K562 (cell line): ENCODE measurements at regions not wholly inside any gene's neighbourhood (a gene's known extent, or its start where the extent isn't known, plus 50 kb on each side); places are given as distances from the start of the nearest gene placed in this dataset.

Source experiments
- ATAC-seq: fragments of 200-7000 bp; cut with Tn5 transposase; 3 replicates; pipeline ENCODE4 v1.9.1; 2020; ENCODE audit warnings: moderate library complexity
- BruUV-seq: library from RNA; stranded (reverse); fragments of 400-500 nt; replicated peaks from 2 replicates; lab custom pipeline; 2021; lab: Mats Ljungman, UMichigan
- CTCF ChIA-PET: fragments of 300-600 bp; formaldehyde crosslinking; extraction: SDS; loops from one replicate; lab custom pipeline; 2021; ENCODE audit warnings: low intra/inter-chr PET ratio; lab: Yijun Ruan, JAX
- POLR2A ChIA-PET: fragments of 300-600, 350-650 bp; sonication (Branson Sonifier 250); formaldehyde crosslinking; extraction: SDS; loops from one replicate; lab custom pipeline; 2021; ENCODE audit warnings: antibody characterized with exemption, inconsistent platforms; lab: Yijun Ruan, JAX
- DNase-seq, 4 experiments: peaks; one replicate each; pipeline versions ENCODE4 v3.0.0 to v3.0.0-alpha.2; 2011 to 2018; ENCODE audit warnings: low spot score in 3 of 4, mixed read lengths in 3 of 4; ENCODE audit errors: extremely low read depth in 1 of 4
- FAIRE-seq: peaks from 2 replicates; lab custom pipeline; 2011; peaks lifted over from hg19 to GRCh38; lab: Jason Lieb, UNC
- H2AFZ ChIP-seq: 2 replicates; pipeline ENCODE4 v1.6.0; 2011; ENCODE audit warnings: low read depth, low read length, control low read depth, inconsistent platforms
- H3K27ac ChIP-seq: fragments of 200-600 bp; 3 replicates; pipeline ENCODE4 v1.8.0; 2011; ENCODE audit warnings: low read depth, mild to moderate bottlenecking, control low read depth, inconsistent platforms, low read length, moderate library complexity, mixed read lengths; ENCODE audit errors: extremely low read depth
- H3K27me3 ChIP-seq, 2 experiments: fragments of 300-600 bp in 1 of 2; 2 replicates in 1 of 2; 3 replicates in 1 of 2; pipeline versions ENCODE4 v1.6.0 to v1.8.0; 2011; ENCODE audit warnings: inconsistent platforms in 2 of 2, low read length in 2 of 2, mild to moderate bottlenecking in 1 of 2, mixed read lengths in 1 of 2, moderate library complexity in 1 of 2; ENCODE audit not compliant: control insufficient read depth in 2 of 2, insufficient read depth in 2 of 2
- H3K36me3 ChIP-seq: fragments of 300-600 bp; 3 replicates; pipeline ENCODE4 v1.8.0; 2011; ENCODE audit warnings: mild to moderate bottlenecking, low read length, inconsistent platforms; ENCODE audit not compliant: control insufficient read depth, insufficient read depth
- H3K4me1 ChIP-seq, 2 experiments: fragments of 200-600 bp in 1 of 2; replicated peaks in 1 of 2; 2 replicates in 1 of 2; 3 replicates in 1 of 2; pipeline versions ENCODE4 v1.5.1 to v1.8.0; 2011; ENCODE audit warnings: inconsistent platforms in 2 of 2, low read length in 2 of 2, mild to moderate bottlenecking in 1 of 2, mixed read lengths in 1 of 2, moderate library complexity in 1 of 2; ENCODE audit not compliant: control insufficient read depth in 2 of 2, insufficient read depth in 2 of 2
- H3K4me2 ChIP-seq: 2 replicates; pipeline ENCODE4 v1.6.1; 2011; ENCODE audit warnings: low read length, control low read depth, inconsistent platforms, mixed read lengths; ENCODE audit not compliant: insufficient read depth
- H3K4me3 ChIP-seq: fragments of 200-600 bp; sonication (generic), shearing (Covaris generic); 2 replicates; pipeline ENCODE4 v1.5.1; 2016; ENCODE audit warnings: control low read depth, inconsistent platforms
- H3K79me2 ChIP-seq: fragments of 200-600 bp; 3 replicates; pipeline ENCODE4 v1.8.0; 2011; ENCODE audit warnings: low read length, inconsistent platforms; ENCODE audit not compliant: control insufficient read depth, insufficient read depth
- H3K9ac ChIP-seq, 2 experiments: 2 replicates each; pipeline versions ENCODE4 v1.6.0 to v1.6.1; 2011; ENCODE audit warnings: low read depth in 2 of 2, low read length in 2 of 2, control low read depth in 1 of 2, inconsistent platforms in 1 of 2, mild to moderate bottlenecking in 1 of 2, mixed read lengths in 1 of 2; ENCODE audit not compliant: insufficient read depth in 1 of 2
- H3K9me1 ChIP-seq: one replicate; pipeline ENCODE4 v1.6.0; 2011; ENCODE audit warnings: inconsistent platforms, mild to moderate bottlenecking, low read length, moderate library complexity; ENCODE audit not compliant: control insufficient read depth, insufficient read depth
- H3K9me3 ChIP-seq: replicated peaks from 2 replicates; pipeline ENCODE4 v1.5.1; 2011; ENCODE audit warnings: low read depth, low read length, inconsistent platforms; ENCODE audit not compliant: control insufficient read depth, insufficient read depth
- H4K20me1 ChIP-seq: replicated peaks from 2 replicates; pipeline ENCODE4 v1.6.1; 2011; ENCODE audit warnings: low read length, inconsistent platforms, mixed read lengths; ENCODE audit not compliant: control insufficient read depth, insufficient read depth
- CBX5 ChIP-seq: IDR thresholded peaks from 2 replicates; pipeline ENCODE4 v1.6.1; 2014; ENCODE audit warnings: low read depth, borderline replicate concordance
- CCNT2 ChIP-seq: IDR thresholded peaks from 2 replicates; pipeline ENCODE4 v1.6.1; 2011; ENCODE audit warnings: borderline replicate concordance, low read depth, mild to moderate bottlenecking, moderate library complexity, mixed read lengths, low read length; ENCODE audit not compliant: insufficient read length; ENCODE audit errors: extremely low read depth
- CREM ChIP-seq: IDR thresholded peaks from 2 replicates; pipeline ENCODE4 v1.6.1; 2014; ENCODE audit warnings: antibody characterized with exemption, low read depth
- FUS ChIP-seq: fragments of 200-400 bp; formaldehyde crosslinking; optimal IDR thresholded peaks from 2 replicates; pipeline ENCODE3; 2017; ENCODE audit warnings: low read depth, low read length
- KHSRP ChIP-seq: fragments of 450-650 bp; IDR thresholded peaks from 2 replicates; pipeline ENCODE4 v1.6.1; 2017
- MECOM ChIP-seq: fragments of 250-450 bp; sonication (Bioruptor Pico); IDR thresholded peaks from 2 replicates; pipeline ENCODE4 v1.8.0; 2022; ENCODE audit warnings: inconsistent platforms
- MXI1 ChIP-seq: IDR thresholded peaks from 2 replicates; pipeline ENCODE4 v1.6.1; 2011; ENCODE audit warnings: low read depth, mild to moderate bottlenecking, improper control_type of control experiment, low read length
- PML ChIP-seq: IDR thresholded peaks from 2 replicates; pipeline ENCODE4 v1.6.1; 2012; ENCODE audit warnings: low read length, inconsistent platforms
- RB1 ChIP-seq: fragments of 450-650 bp; IDR thresholded peaks from 2 replicates; pipeline ENCODE4 v1.6.1; 2017; ENCODE audit warnings: low read depth, mild to moderate bottlenecking
- SIX5 ChIP-seq, 2 experiments: IDR thresholded peaks; 2 replicates each; pipeline ENCODE4 v1.6.1; 2011; ENCODE audit warnings: low read length in 2 of 2, borderline replicate concordance in 1 of 2, low read depth in 1 of 2, mild to moderate bottlenecking in 1 of 2, moderate library complexity in 1 of 2; ENCODE audit not compliant: insufficient read depth in 1 of 2
- SRF ChIP-seq, 2 experiments: fragments of 250-450, 450-650 bp in 1 of 2; sonication (Bioruptor Pico) in 1 of 2; sonication (generic) in 1 of 2; formaldehyde crosslinking; IDR thresholded peaks; 2 replicates each; pipeline versions ENCODE4 v1.5.0 to v1.5.1; 2020 to 2022; ENCODE audit warnings: mild to moderate bottlenecking in 1 of 2, missing genetic modification reagents in 1 of 2
- ZNF140 ChIP-seq: fragments of 250-450 bp; sonication (Bioruptor Pico); IDR thresholded peaks from 2 replicates; pipeline ENCODE4 v1.8.0; 2021; ENCODE audit warnings: moderate library complexity, mild to moderate bottlenecking, inconsistent platforms
- ZNF316 ChIP-seq: fragments of 450-650 bp; IDR thresholded peaks from 2 replicates; pipeline ENCODE4 v1.6.1; 2016
- ZNF586 ChIP-seq: fragments of 450-650 bp; formaldehyde crosslinking; conservative IDR thresholded peaks from 2 replicates; pipeline ENCODE4 v1.4.0; 2020; ENCODE audit warnings: mild to moderate bottlenecking, moderate library complexity
- WGBS: fragments of 100-300 bp; shearing (Covaris generic); methylation state at CpG from one replicate; pipeline ENCODE4 v1.1.6; 2016; ENCODE audit warnings: low coverage, mixed read lengths; ENCODE audit not compliant: insufficient coverage; ENCODE audit errors: missing lambda C conversion rate; 5-methylcytosine and 5-hydroxymethylcytosine counted together
- in situ Hi-C: fragments of 300-500 bp; cut with MboI; formaldehyde crosslinking; loops from 4 replicates; pipeline ENCODE4 v1.15.0; 2018; ENCODE audit warnings: inconsistent platforms, mixed read lengths
- intact Hi-C: fragments of 100-400 bp; cut with micrococcal nuclease; formaldehyde crosslinking; loops from 2 replicates; pipeline ENCODE4 v1.14.2; 2022
- TF ChIP-seq, protein P1 (sequence below): sonication (generic); formaldehyde crosslinking; IDR thresholded peaks from 2 replicates; pipeline ENCODE4 v1.8.0; 2022; ENCODE audit warnings: mild to moderate bottlenecking, missing genetic modification reagents
- TF ChIP-seq, protein P2 (sequence below): fragments of 450-650 bp; formaldehyde crosslinking; IDR thresholded peaks from 2 replicates; pipeline ENCODE4 v1.4.0; 2020; ENCODE audit warnings: mild to moderate bottlenecking, moderate library complexity

DNA sequence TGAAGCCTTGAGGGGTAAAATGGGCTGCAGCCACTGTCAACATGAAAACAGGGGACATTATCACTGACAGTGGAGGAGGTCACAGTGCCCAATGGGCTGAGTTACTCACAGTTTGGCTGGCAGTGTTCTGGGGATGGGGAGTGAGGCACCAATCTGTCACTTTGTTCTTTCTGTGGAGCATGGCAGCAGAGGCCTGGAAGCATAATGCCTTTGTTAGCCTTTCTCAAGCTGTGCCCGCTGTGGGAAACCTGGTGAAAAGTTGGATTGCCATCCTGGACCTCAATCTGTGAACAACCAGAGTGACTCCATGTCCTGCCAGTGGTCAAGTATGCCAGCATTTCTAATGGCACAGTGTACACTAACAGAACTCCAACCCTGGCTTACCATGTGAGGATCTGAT is 143.6 kb downstream of the OR2B2 start:
- Histone ChIP-seq H3K36me3 (no peaks in the 10 kb centered on the region), H3K4me3 (no peak overlapping the region), H3K4me1 (peaks cover 12 to 18% of the 10 kb centered on the region in 2 experiments), H3K79me2 (no peaks in the 10 kb centered on the region), H3K9me3 (no peaks in the 10 kb centered on the region), H3K27me3 (no peaks in the 10 kb centered on the region), H3K9me1 (no peaks in the 10 kb centered on the region), H3K9ac (no peak overlapping the region), H2AFZ (no peak overlapping the region), H4K20me1 (no peaks in the 10 kb centered on the region), H3K27ac (no peak overlapping the region), H3K4me2 (no peak overlapping the region)
- CTCF ChIA-PET: no interaction called here
- intact Hi-C loops: no loop called here
- BruUV-seq: no TSS peak
- POLR2A ChIA-PET: interaction anchor here (0.5 to 1.6 kb wide), 9 partner anchors 7 to 622 kb away, joined by 3 to 6 read pairs (median 3); a partner anchor contains a TSS
- no peak for TF ChIP-seq MECOM
- no peak for TF ChIP-seq ZNF316
- TF ChIP-seq, protein P1, sequence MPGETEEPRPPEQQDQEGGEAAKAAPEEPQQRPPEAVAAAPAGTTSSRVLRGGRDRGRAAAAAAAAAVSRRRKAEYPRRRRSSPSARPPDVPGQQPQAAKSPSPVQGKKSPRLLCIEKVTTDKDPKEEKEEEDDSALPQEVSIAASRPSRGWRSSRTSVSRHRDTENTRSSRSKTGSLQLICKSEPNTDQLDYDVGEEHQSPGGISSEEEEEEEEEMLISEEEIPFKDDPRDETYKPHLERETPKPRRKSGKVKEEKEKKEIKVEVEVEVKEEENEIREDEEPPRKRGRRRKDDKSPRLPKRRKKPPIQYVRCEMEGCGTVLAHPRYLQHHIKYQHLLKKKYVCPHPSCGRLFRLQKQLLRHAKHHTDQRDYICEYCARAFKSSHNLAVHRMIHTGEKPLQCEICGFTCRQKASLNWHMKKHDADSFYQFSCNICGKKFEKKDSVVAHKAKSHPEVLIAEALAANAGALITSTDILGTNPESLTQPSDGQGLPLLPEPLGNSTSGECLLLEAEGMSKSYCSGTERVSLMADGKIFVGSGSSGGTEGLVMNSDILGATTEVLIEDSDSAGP (CRISPR knock-in tag): no peak
- TF ChIP-seq CBX5: no peak
- TF ChIP-seq CCNT2: no peak
- TF ChIP-seq PML: no peak
- no peak for TF ChIP-seq MXI1
- no peak for TF ChIP-seq SRF (CRISPR knock-in tag; IDR thresholded peaks at IDR 0.05)
- no peak for TF ChIP-seq RB1
- TF ChIP-seq FUS: no peak
- no peak for TF ChIP-seq KHSRP
- TF ChIP-seq, protein P2, sequence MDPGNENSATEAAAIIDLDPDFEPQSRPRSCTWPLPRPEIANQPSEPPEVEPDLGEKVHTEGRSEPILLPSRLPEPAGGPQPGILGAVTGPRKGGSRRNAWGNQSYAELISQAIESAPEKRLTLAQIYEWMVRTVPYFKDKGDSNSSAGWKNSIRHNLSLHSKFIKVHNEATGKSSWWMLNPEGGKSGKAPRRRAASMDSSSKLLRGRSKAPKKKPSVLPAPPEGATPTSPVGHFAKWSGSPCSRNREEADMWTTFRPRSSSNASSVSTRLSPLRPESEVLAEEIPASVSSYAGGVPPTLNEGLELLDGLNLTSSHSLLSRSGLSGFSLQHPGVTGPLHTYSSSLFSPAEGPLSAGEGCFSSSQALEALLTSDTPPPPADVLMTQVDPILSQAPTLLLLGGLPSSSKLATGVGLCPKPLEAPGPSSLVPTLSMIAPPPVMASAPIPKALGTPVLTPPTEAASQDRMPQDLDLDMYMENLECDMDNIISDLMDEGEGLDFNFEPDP (CRISPR knock-in tag): no peak
- TF ChIP-seq ZNF586 (CRISPR knock-in tag): no peak
- no peak for TF ChIP-seq SIX5 (IDR thresholded peaks at IDR 0.05; ENCODE audit: borderline replicate concordance in 1 of 2, insufficient read depth in 1 of 2, low read depth in 1 of 2, low read length in 2 of 2)
- TF ChIP-seq ZNF140 (CRISPR knock-in tag): no peak
- no peak for TF ChIP-seq CREM
- WGBS: 36% methylated on average over 1 of the region's 1 CpG
- in situ Hi-C loops: no loop called here
- ATAC-seq: no peak
- no peak for FAIRE-seq
- DNase-seq: peak in 1 of 4 experiments; percentile 3
